GM12875 (cell line): ENCODE measurements at regions not wholly inside any gene's neighbourhood (a gene's known extent, or its start where the extent isn't known, plus 50 kb on each side); places are given as distances from the start of the nearest gene placed in this dataset.

ENCODE experiments used
- H3K4me3 ChIP-seq: one replicate; pipeline ENCODE4 v1.5.1; 2011; ENCODE audit warnings: low read depth, low read length, control low read depth
- CTCF ChIP-seq: IDR thresholded peaks from 2 replicates; pipeline ENCODE4 v1.5.1; 2011; ENCODE audit warnings: low read depth, mild to moderate bottlenecking, control low read depth, inconsistent platforms, low read length, moderate library complexity, borderline replicate concordance; ENCODE audit not compliant: insufficient read depth

DNA sequence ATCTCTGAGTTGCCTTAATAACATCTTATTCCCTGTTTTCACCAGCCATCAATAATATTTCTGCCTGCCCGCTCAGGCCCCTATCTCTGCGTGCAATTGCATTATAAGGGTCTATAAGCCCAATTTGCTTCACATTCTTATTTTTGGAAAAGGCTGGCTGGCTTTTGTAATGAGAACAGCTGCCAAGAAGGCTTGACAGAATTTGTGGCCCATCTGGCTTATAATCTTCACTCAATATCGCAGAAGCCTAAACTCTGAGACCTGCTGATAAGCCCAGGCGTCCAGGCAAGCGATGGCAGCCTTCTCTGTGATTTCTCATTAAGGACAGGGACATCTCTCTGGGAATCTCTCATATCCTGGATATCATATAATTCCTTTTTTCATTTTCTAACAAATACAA, 1618.6 kb upstream of the CELF4 start:
- no peak overlapping the region for H3K4me3 ChIP-seq
- no peak for TF ChIP-seq CTCF

- H3K4me3 ChIP-seq: no peak overlapping the region
- TF ChIP-seq CTCF: no peak
These were observed 1612.6 kb upstream of the CELF4 start for GRCh38 chr18:39178166-39178565.

DNA sequence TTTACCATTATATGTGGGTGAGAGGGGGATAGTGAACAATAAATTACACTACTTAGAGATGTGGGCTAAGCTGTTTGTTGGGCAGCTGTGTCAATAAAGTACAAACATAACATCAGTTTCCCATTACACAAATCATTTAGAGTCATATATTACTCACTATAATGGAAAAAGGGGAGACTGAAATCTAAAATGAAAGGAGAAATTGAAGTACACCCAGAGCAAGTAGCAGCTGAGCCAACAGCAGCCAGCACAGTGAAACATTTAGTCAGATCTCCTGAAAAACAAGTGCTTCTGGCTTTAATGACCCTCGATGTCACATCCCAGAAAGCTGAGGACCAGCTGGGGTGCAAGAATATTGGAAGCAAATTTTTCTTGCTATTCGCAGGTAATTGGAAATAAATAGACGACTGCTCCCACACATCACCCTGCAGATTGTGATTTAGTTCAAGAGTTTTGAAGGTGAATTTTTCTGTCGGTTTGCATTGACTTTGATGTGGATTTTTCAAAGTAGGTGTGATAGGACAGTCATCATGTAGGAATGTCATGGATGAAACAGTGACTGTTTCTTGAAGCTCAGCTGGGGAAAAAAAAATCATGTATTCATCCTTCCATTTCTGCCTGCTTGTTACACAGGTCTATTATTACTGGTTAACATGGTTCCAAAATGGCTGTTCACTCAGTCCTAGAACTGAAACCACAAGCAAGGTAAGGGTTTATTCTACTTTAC, 1607.3 kb upstream of the CELF4 start:
- H3K4me3 ChIP-seq: no peak overlapping the region
- TF ChIP-seq CTCF: no peak

DNA sequence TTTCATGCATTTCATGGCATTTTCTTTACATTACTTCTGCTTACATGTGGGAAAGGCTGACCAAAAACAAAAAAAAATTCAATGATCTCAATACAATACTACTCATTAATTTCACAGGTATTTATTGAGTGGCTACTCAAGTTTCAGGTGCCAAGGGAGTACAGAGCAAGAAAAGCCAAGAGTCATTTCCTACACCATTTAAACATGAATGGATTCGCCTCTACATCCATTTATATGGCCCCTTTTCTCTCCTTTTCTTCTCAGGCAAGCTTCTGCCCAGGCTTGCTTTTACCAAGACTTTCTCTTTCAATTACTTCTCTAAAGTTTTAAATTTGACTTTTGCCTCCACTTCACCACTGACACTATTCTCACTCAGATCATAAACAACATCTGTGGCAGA, 1603.1 kb upstream of the CELF4 start:
- H3K4me3 ChIP-seq: no peak overlapping the region

GRCh38 chr18:39167990-39168389, 1602.4 kb upstream of the CELF4 start:
- TF ChIP-seq CTCF: no peak
- H3K4me3 ChIP-seq: no peak overlapping the region

More for the DNA sequence above, 1603.1 kb upstream of the CELF4 start:
- TF ChIP-seq CTCF: no peak

DNA sequence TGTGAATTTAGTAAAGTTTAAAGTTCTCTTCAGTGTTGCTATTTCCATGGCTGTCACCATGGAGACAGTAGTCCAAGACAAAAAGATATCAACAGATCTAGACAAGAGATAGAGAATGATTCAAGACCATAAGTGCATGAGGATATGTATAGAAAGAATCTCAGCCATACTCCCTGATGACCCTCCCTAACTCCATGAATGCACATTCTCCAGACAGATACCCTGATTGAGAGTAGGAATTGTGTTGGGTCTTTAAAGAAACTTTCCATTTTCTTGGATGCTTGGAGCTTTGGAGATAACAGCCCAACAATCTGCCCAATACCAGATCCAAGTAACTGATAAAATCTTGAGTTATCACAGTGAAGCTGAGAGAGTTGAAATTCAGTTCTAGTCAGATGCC, 1601.2 kb upstream of the CELF4 start:
- H3K4me3 ChIP-seq: no peak overlapping the region
- no peak for TF ChIP-seq CTCF

DNA sequence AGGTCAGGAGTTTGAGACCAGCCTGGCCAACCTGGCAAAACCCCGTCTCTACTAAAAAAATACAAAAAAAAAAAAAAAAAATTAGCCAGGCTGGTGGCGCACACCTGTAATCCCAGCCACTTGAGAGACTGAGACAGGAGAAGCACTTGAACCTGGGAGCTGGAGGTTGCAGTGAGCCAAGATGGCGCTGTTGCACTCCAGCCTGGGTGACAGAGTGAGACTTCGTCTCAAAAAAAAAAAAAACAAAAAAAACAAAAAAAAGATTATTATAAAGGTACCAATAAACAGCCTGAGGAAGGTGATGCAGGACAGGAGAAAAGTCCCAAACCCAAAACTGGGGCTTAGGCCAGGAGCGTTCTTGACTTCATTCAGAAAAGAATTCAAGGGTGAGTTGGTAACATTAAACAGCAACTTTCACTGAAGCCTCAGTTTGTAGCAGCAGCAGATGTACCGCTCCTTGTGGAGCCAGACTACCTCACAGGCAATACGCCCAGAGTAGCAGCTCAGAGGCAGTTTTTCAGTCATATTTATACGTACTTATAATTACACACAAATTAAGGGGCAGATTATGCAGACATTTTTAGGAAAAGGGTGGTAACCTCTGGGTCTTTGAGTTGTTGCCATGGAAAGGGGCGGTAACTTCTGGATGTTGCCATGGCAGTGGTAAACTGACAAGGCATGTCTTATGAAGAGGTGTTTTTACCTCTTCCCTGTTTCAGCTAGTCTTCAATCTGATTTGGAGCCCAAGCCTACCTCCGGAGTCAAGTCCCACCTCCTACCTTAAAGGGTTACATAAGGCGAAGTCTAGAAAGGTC, 1596.6 kb upstream of the CELF4 start:
- no peak overlapping the region for H3K4me3 ChIP-seq
- no peak for TF ChIP-seq CTCF
